Hepatocyte (in vitro differentiated cells): ENCODE measurements at regions not wholly inside any gene's neighbourhood (a gene's known extent, or its start where the extent isn't known, plus 50 kb on each side); places are given as distances from the start of the nearest gene placed in this dataset.

Source experiments
- DNase-seq: peaks from one replicate; pipeline ENCODE4 v3.0.0-alpha.2; 2016; ENCODE audit warnings: low spot score
- H2AFZ ChIP-seq: fragments of 200-600 bp; sonication (generic); 2 replicates; pipeline ENCODE4 v1.6.0; 2016; ENCODE audit warnings: antibody characterized with exemption, mild to moderate bottlenecking
- H3K27ac ChIP-seq: fragments of 200-600 bp; sonication (generic); 2 replicates; pipeline ENCODE4 v1.5.1; 2016; ENCODE audit warnings: mild to moderate bottlenecking
- H3K27me3 ChIP-seq: fragments of 200-600 bp; sonication (generic); 2 replicates; pipeline ENCODE4 v1.6.1; 2016
- H3K36me3 ChIP-seq: fragments of 200-600 bp; sonication (generic); replicated peaks from 2 replicates; pipeline ENCODE4 v1.5.1; 2016; ENCODE audit warnings: low read depth; ENCODE audit not compliant: insufficient read depth
- H3K4me1 ChIP-seq: fragments of 200-600 bp; sonication (generic); 2 replicates; pipeline ENCODE4 v1.5.1; 2016; ENCODE audit warnings: mild to moderate bottlenecking, moderate library complexity; ENCODE audit not compliant: insufficient read depth
- H3K4me2 ChIP-seq: fragments of 200-600 bp; sonication (generic); 2 replicates; pipeline ENCODE4 v1.6.0; 2016
- H3K4me3 ChIP-seq: fragments of 200-600 bp; sonication (generic); 2 replicates; pipeline ENCODE4 v1.5.1; 2016; ENCODE audit warnings: mild to moderate bottlenecking
- H3K79me2 ChIP-seq: fragments of 200-600 bp; sonication (generic); 2 replicates; pipeline ENCODE4 v1.6.0; 2017; ENCODE audit warnings: mild to moderate bottlenecking
- H3K9me2 ChIP-seq: fragments of 200-600 bp; sonication (generic); replicated peaks from 2 replicates; pipeline ENCODE4 v1.6.0; 2017; ENCODE audit warnings: mild to moderate bottlenecking; ENCODE audit not compliant: insufficient read depth
- H3K9me3 ChIP-seq: fragments of 200-600 bp; sonication (generic); 2 replicates; pipeline ENCODE4 v1.5.1; 2016; ENCODE audit warnings: low read depth, mild to moderate bottlenecking
- H4K20me1 ChIP-seq: fragments of 200-600 bp; sonication (generic); 2 replicates; pipeline ENCODE4 v1.6.0; 2016; ENCODE audit warnings: mild to moderate bottlenecking; ENCODE audit not compliant: insufficient read depth, poor library complexity, severe bottlenecking
- EZH2 ChIP-seq: fragments of 200-600 bp; sonication (generic); IDR thresholded peaks from 2 replicates; pipeline ENCODE4 v1.6.1; 2016; ENCODE audit warnings: antibody characterized with exemption, mild to moderate bottlenecking, borderline replicate concordance
- EZH2phosphoT487 ChIP-seq: fragments of 200-600 bp; sonication (generic); IDR thresholded peaks from one replicate; pipeline ENCODE4 v1.6.1; 2018; ENCODE audit warnings: antibody characterized with exemption, mild to moderate bottlenecking, low read depth, moderate library complexity; ENCODE audit not compliant: unreplicated experiment, severe bottlenecking
- WGBS: methylation state at CpG from one replicate; pipeline ENCODE4 v1.1.6; 2016; ENCODE audit warnings: low lambda C conversion rate; ENCODE audit errors: missing lambda C conversion rate; 5-methylcytosine and 5-hydroxymethylcytosine counted together
- TF ChIP-seq, protein P1 (sequence below): fragments of 200-600 bp; sonication (generic); IDR thresholded peaks from 2 replicates; pipeline ENCODE4 v1.5.1; 2016; ENCODE audit warnings: antibody characterized with exemption, mild to moderate bottlenecking; ENCODE audit not compliant: poor library complexity

DNA sequence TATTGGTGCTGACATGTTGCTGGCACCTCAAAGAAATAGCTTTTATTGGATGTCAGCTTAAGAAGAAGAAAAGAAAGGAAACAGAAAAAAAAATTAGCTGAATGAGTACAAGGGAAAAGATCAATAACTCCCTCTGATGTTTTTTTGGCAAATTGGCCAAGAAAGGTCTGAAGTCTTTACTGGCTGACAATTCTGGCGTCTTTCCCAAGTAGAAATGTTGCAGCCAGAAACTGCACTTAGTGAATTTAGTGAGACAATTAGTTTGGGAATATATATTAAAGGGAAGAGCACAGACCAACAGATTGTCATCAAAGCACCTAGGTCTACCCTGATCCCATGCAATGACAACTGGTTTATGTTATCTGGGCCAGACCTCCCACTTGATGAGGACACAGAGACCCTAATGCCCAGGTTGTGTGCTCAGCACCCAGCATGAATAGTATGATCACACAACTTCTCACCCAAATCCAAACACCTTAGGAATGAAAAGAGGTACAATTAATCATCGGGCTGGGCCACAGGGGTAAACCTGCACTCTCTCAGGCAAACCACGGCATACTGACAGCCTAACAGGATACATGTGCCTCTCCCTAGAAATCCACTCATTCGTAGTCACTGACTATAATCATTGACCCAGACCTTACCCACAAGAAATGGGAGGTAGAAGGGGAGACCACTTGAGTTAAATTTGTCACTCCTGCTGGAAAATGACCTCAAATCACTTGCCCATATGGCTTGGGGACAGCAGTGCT lies 612.3 kb upstream of the ARID1B start:
- Histone ChIP-seq H3K9me3 (no peaks in the 10 kb centered on the region), H3K9me2 (no peaks in the 10 kb centered on the region), H3K4me2 (no peak overlapping the region), H3K4me1 (no peaks in the 10 kb centered on the region), H3K36me3 (no peaks in the 10 kb centered on the region), H3K79me2 (no peaks in the 10 kb centered on the region), H2AFZ (no peak overlapping the region), H3K27me3 (no peaks in the 10 kb centered on the region), H3K27ac (no peak overlapping the region), H3K4me3 (no peak overlapping the region), H4K20me1 (no peaks in the 10 kb centered on the region)
- no peak for TF ChIP-seq EZH2phosphoT487
- no peak for TF ChIP-seq EZH2
- TF ChIP-seq, protein P1, sequence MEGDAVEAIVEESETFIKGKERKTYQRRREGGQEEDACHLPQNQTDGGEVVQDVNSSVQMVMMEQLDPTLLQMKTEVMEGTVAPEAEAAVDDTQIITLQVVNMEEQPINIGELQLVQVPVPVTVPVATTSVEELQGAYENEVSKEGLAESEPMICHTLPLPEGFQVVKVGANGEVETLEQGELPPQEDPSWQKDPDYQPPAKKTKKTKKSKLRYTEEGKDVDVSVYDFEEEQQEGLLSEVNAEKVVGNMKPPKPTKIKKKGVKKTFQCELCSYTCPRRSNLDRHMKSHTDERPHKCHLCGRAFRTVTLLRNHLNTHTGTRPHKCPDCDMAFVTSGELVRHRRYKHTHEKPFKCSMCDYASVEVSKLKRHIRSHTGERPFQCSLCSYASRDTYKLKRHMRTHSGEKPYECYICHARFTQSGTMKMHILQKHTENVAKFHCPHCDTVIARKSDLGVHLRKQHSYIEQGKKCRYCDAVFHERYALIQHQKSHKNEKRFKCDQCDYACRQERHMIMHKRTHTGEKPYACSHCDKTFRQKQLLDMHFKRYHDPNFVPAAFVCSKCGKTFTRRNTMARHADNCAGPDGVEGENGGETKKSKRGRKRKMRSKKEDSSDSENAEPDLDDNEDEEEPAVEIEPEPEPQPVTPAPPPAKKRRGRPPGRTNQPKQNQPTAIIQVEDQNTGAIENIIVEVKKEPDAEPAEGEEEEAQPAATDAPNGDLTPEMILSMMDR: no peak
- DNase-seq: no peak
- 84% methylated on average over 4 of the region's 4 CpGs for WGBS

DNA sequence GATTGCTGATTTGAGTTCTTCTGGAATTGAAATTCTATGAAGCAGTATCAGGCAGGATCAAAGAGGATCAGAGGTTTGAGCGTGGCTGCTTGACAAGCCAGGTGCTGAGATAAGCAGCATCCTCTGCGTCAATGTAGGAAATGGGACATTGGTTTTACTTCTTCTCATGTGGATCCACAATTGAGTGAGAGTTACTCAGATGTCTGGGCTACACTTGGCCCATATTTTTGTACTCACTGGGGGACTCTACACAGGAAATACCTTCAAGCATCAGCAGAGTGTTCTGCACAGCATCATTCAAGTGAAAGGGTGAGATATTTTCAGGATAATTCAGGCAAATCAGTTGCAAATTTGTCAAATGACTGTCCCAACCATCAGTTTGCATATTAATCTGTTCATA lies 613.9 kb upstream of the ARID1B start:
- no peak overlapping the region for H3K27ac ChIP-seq
- H3K36me3 ChIP-seq: no peaks in the 10 kb centered on the region
- H4K20me1 ChIP-seq: no peaks in the 10 kb centered on the region
- TF ChIP-seq EZH2phosphoT487: no peak
- no peak for TF ChIP-seq EZH2
- TF ChIP-seq, protein P1: no peak
- DNase-seq: no peak
- H3K4me3 ChIP-seq: no peak overlapping the region
- H3K4me1 ChIP-seq: no peaks in the 10 kb centered on the region
- no peaks in the 10 kb centered on the region for H3K9me2 ChIP-seq
- no peak overlapping the region for H2AFZ ChIP-seq
- H3K9me3 ChIP-seq: no peaks in the 10 kb centered on the region
- no peaks in the 10 kb centered on the region for H3K27me3 ChIP-seq
- H3K4me2 ChIP-seq: no peak overlapping the region
- H3K79me2 ChIP-seq: no peaks in the 10 kb centered on the region
- WGBS: 81% methylated on average over 2 of the region's 2 CpGs

DNA sequence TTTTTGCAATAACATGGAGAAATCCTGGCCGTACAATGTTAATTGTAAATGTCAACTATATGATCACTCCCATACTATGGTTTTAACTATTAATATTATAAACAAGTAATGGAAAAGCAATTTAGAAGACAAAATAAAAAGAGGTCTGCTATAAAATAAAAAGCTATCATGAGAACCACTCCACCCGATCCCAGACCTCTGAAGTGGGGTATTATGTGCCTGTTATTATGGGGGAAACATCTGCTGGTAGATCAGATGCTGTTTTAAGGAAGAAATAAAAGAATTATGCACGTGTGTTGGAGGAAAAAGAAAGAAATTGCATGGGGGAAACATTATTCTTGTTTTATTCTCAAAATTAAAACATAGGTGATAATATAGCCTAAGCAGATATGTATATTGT lies 615.7 kb upstream of the ARID1B start:
- H3K27ac ChIP-seq: no peak overlapping the region
- no peak for DNase-seq
- H3K36me3 ChIP-seq: no peaks in the 10 kb centered on the region
- H3K9me2 ChIP-seq: no peaks in the 10 kb centered on the region
- H3K79me2 ChIP-seq: no peaks in the 10 kb centered on the region
- 76% methylated on average over 3 of the region's 3 CpGs for WGBS
- no peaks in the 10 kb centered on the region for H3K27me3 ChIP-seq
- H4K20me1 ChIP-seq: no peaks in the 10 kb centered on the region
- no peaks in the 10 kb centered on the region for H3K9me3 ChIP-seq
- no peak overlapping the region for H3K4me3 ChIP-seq
- no peak overlapping the region for H3K4me2 ChIP-seq
- TF ChIP-seq EZH2phosphoT487: no peak
- TF ChIP-seq EZH2: no peak
- TF ChIP-seq, protein P1: no peak
- H3K4me1 ChIP-seq: no peaks in the 10 kb centered on the region
- no peak overlapping the region for H2AFZ ChIP-seq
